Thoracic aorta (tissue), 2 donors: ENCODE measurements at regions not wholly inside any gene's neighbourhood (a gene's known extent, or its start where the extent isn't known, plus 50 kb on each side); places are given as distances from the start of the nearest gene placed in this dataset.

ENCODE experiments used
- ATAC-seq: fragments of 150-250 bp; one replicate; pipeline ENCODE4 v1.8.0; 2017; ENCODE audit warnings: low read depth; ENCODE audit not compliant: insufficient number of reproducible peaks, low FRiP score
- DNase-seq: peaks from one replicate; pipeline ENCODE4 v3.0.0-alpha.2; 2020; ENCODE audit warnings: low spot score
- H3K27ac ChIP-seq, 2 donors: fragments of 200-600 bp; sonication (generic); 1 replicate in 1 of 2; 2 replicates in 1 of 2; pipeline ENCODE4 v1.5.1; 2016; ENCODE audit warnings: mild to moderate bottlenecking in 2 of 2, moderate library complexity in 2 of 2
- H3K27me3 ChIP-seq: fragments of 200-600 bp; sonication (generic); replicated peaks from 2 replicates; pipeline ENCODE4 v1.6.0; 2016; ENCODE audit warnings: mild to moderate bottlenecking; ENCODE audit not compliant: insufficient read depth
- H3K36me3 ChIP-seq: fragments of 200-600 bp; sonication (generic); one replicate; pipeline ENCODE4 v1.5.1; 2016
- H3K4me1 ChIP-seq, 2 donors: fragments of 200-600 bp; sonication (generic); 1 replicate in 1 of 2; 2 replicates in 1 of 2; pipeline versions ENCODE4 v1.5.1 to v1.6.0; 2016; ENCODE audit warnings: low read depth in 2 of 2, mild to moderate bottlenecking in 1 of 2; ENCODE audit not compliant: control insufficient read depth in 1 of 2
- H3K4me3 ChIP-seq: fragments of 200-600 bp; sonication (generic); 2 replicates; pipeline ENCODE4 v1.5.1; 2016; ENCODE audit warnings: mild to moderate bottlenecking
- H3K9me3 ChIP-seq: fragments of 200-600 bp; sonication (generic); 2 replicates; pipeline ENCODE4 v1.5.1; 2016
- TF ChIP-seq, protein P1 (sequence below): fragments of 200-600 bp; sonication (generic); IDR thresholded peaks from one replicate; pipeline ENCODE4 v1.5.1; 2019; ENCODE audit warnings: antibody characterized with exemption

DNA sequence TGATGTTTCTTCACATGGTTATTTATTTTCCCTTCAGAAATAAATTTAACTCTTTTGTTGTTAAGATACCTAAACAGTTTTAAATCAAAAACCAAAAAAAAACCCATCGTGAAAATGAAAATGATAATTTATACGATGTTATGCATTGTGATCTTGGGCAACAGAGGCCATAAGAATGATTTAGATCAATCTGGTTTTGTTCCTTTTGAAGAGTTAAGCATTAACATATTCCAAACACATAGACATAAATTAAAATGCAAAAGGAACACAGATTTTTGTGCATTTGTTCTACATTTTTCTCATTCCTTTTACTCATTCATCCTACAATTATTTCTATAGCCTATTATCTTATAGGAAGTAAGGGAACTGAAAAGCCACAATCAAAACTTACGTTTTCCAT lies 226.1 kb upstream of the SEMA3D start:
- Histone ChIP-seq H3K4me3 (no peak overlapping the region), H3K36me3 (no peaks in the 10 kb centered on the region), H3K9me3 (no peaks in the 10 kb centered on the region), H3K27me3 (no peaks in the 10 kb centered on the region), H3K4me1 (no peaks in the 10 kb centered on the region), H3K27ac (no peak overlapping the region)
- ATAC-seq (no peak), DNase-seq (no peak)
- TF ChIP-seq, protein P1, sequence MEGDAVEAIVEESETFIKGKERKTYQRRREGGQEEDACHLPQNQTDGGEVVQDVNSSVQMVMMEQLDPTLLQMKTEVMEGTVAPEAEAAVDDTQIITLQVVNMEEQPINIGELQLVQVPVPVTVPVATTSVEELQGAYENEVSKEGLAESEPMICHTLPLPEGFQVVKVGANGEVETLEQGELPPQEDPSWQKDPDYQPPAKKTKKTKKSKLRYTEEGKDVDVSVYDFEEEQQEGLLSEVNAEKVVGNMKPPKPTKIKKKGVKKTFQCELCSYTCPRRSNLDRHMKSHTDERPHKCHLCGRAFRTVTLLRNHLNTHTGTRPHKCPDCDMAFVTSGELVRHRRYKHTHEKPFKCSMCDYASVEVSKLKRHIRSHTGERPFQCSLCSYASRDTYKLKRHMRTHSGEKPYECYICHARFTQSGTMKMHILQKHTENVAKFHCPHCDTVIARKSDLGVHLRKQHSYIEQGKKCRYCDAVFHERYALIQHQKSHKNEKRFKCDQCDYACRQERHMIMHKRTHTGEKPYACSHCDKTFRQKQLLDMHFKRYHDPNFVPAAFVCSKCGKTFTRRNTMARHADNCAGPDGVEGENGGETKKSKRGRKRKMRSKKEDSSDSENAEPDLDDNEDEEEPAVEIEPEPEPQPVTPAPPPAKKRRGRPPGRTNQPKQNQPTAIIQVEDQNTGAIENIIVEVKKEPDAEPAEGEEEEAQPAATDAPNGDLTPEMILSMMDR: no peak

DNA sequence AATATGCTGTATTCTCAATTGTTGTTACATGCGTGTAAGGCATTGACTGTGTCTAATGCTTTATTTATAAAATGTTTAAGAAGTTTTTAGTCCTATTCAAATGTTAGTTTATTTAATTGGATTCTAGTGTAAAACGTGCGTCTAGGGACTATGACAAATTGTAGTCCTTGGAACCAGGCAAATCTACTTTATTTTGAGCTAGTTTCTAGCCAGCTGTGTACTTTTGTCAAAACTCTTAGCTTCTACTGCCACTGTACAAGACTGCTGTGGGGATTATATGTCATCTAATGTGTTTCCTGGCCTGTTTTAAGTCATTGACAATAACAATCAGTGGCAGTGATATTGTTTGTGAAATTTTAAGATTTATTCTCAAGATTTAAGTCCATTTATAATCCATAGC lies 220.5 kb upstream of the SEMA3D start:
- Histone ChIP-seq H3K4me1 (no peaks in the 10 kb centered on the region), H3K27me3 (no peaks in the 10 kb centered on the region), H3K9me3 (no peaks in the 10 kb centered on the region), H3K36me3 (no peaks in the 10 kb centered on the region), H3K27ac (no peak overlapping the region), H3K4me3 (no peak overlapping the region)
- ATAC-seq (no peak), DNase-seq (no peak)
- TF ChIP-seq, protein P1: no peak

DNA sequence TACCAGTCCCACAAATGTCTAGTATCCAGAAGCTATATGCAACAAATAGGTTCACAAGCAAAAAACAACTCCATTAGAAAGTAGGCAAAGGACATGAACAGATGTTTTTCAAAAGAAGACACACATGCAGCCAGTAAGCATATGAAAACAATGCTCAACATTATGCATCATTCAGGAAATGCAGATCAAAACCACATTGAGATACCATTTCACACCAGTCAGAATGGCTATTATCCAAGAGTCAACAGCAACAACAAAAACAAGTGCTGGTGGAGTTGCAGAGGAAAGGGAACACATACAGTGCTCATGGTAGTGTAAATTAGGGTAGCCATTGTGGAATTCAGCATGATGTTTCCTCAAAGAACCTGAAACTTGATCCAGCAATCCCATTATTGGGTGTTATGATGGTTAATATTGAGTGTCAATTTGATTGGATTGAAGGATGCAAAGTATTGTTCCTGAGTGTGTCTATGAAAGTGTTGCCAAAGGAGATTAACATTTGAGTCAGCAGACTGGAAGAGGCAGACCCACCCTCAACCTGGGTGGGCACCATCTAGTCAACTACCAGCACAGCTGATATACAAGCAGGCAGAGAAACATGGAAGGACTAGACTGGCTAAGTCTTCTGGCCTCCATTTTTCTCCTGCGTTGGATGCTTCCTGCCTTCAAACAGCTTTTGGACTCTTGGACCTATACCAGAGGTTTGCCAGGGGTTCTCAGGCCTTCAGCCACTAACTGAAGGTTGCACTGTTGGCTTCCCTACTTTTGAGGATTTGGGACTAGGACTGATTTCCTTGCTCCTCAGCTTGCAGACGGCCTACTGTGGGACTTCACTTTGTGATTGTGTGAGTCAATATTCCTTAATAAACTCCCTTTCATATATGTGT lies 218.4 kb upstream of the SEMA3D start:
- Histone ChIP-seq H3K36me3 (no peaks in the 10 kb centered on the region), H3K9me3 (no peaks in the 10 kb centered on the region), H3K4me1 (no peaks in the 10 kb centered on the region), H3K27ac (no peak overlapping the region), H3K4me3 (no peak overlapping the region), H3K27me3 (no peaks in the 10 kb centered on the region)
- no peak for DNase-seq
- ATAC-seq: no peak
- TF ChIP-seq, protein P1: no peak

DNA sequence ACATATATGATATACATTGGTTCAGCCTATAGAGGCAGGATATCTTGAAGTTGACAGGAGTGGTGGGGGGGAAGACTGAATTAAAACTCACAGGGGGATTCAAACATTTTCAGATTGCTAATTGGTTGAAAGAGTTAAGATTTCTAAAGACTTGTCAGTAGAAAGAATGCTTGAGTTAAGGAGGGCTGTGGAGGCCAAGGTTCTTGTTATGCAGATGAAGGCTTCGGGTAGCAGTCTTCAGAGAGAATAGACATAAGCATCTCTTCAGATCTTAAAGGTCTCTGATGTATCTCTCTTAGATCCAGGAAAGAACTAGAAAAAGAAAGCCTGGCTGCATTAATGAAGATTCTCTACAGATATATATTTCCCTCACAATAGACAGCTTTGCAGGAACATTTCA lies 209.8 kb upstream of the SEMA3D start:
- no peaks in the 10 kb centered on the region for H3K9me3 ChIP-seq
- no peaks in the 10 kb centered on the region for H3K4me1 ChIP-seq
- no peaks in the 10 kb centered on the region for H3K36me3 ChIP-seq
- ATAC-seq (no peak), DNase-seq (no peak)
- no peak overlapping the region for H3K27ac ChIP-seq
- no peaks in the 10 kb centered on the region for H3K27me3 ChIP-seq
- TF ChIP-seq, protein P1: no peak
- H3K4me3 ChIP-seq: no peak overlapping the region

DNA sequence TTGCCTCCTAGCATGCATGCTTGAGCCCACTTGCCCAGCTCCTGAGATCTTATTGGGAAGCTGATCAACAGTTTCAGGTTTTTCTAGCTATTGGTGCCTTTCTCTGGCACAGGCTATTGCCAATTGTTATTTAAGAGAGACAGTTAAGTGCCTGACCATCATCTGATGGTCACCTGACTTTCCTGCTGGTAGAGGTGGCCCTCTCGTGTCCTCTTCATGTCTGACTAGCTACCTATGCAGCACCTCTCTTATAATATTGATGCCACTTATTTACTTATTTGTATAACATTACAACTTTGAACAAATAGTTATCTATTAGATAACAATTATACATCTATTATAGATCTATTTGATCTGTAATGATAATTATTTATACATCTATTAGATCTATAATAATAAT lies 205.9 kb upstream of the SEMA3D start:
- no peak for ATAC-seq
- TF ChIP-seq, protein P1: no peak
- no peaks in the 10 kb centered on the region for H3K4me1 ChIP-seq

More for the DNA sequence above, 205.9 kb upstream of the SEMA3D start:
- no peaks in the 10 kb centered on the region for H3K9me3 ChIP-seq
- H3K27me3 ChIP-seq: no peaks in the 10 kb centered on the region
- no peak overlapping the region for H3K4me3 ChIP-seq
- no peak for DNase-seq
- no peak overlapping the region for H3K27ac ChIP-seq
- no peaks in the 10 kb centered on the region for H3K36me3 ChIP-seq
